ENCODE measurements at regions not wholly inside any gene's neighbourhood (a gene's known extent, or its start where the extent isn't known, plus 50 kb on each side); places are given as distances from the start of the nearest gene placed in this dataset.

DNA sequence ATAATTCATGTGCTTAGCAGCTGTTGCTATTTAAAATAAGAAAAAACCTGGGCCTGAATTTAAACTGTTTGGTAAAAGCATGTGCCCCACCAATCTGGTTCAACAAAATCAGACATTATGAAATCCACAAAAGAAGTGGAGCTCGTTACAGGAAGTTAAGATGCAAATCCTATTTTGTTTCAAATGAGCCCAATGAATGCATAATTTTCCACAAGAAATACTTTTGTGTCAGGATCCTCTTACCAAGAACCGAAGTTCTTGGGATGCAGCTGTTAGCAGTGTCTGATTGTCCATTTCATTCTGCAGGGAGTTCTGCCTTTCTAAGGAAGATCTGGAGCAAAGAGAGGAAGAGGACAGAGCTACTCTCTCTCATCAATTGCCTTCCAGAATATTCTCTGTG is 105.7 kb upstream of the RBBP6 start:
- no peak for TF ChIP-seq EZH2 (IDR thresholded peaks at IDR 0.05; ENCODE audit: borderline replicate concordance, low read depth, low read length, poor library complexity, severe bottlenecking)
- TF ChIP-seq, protein P1, sequence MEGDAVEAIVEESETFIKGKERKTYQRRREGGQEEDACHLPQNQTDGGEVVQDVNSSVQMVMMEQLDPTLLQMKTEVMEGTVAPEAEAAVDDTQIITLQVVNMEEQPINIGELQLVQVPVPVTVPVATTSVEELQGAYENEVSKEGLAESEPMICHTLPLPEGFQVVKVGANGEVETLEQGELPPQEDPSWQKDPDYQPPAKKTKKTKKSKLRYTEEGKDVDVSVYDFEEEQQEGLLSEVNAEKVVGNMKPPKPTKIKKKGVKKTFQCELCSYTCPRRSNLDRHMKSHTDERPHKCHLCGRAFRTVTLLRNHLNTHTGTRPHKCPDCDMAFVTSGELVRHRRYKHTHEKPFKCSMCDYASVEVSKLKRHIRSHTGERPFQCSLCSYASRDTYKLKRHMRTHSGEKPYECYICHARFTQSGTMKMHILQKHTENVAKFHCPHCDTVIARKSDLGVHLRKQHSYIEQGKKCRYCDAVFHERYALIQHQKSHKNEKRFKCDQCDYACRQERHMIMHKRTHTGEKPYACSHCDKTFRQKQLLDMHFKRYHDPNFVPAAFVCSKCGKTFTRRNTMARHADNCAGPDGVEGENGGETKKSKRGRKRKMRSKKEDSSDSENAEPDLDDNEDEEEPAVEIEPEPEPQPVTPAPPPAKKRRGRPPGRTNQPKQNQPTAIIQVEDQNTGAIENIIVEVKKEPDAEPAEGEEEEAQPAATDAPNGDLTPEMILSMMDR (conservative IDR thresholded peaks at IDR 0.05; ENCODE audit: low read depth, low read length) = no peak

Measured in A673 (cell line).